ENCODE measurements at regions not wholly inside any gene's neighbourhood (a gene's known extent, or its start where the extent isn't known, plus 50 kb on each side); places are given as distances from the start of the nearest gene placed in this dataset.

GRCh38 chr12:59158681-59159080, 238.4 kb upstream of the LRIG3 start:
- TF ChIP-seq EP300 (IDR thresholded peaks at IDR 0.05) (no peak), CTCF (IDR thresholded peaks at IDR 0.05) (no peak), POLR2A (IDR thresholded peaks at IDR 0.05) (no peak), POLR2AphosphoS5 (IDR thresholded peaks at IDR 0.05) (no peak)

Data from stomach (tissue), 4 donors.